ENCODE measurements at regions not wholly inside any gene's neighbourhood (a gene's known extent, or its start where the extent isn't known, plus 50 kb on each side); places are given as distances from the start of the nearest gene placed in this dataset.
"Not testable (repeated sequence)": the region's sequence is repeated elsewhere in the genome, so short reads cannot be mapped to it uniquely, and the experiment has no call there.

- no peak for DNase-seq (ENCODE audit: low spot score)
Observed at GRCh38 chr17:68097161-68097805, 61.7 kb downstream of the KPNA2 start.

DNA sequence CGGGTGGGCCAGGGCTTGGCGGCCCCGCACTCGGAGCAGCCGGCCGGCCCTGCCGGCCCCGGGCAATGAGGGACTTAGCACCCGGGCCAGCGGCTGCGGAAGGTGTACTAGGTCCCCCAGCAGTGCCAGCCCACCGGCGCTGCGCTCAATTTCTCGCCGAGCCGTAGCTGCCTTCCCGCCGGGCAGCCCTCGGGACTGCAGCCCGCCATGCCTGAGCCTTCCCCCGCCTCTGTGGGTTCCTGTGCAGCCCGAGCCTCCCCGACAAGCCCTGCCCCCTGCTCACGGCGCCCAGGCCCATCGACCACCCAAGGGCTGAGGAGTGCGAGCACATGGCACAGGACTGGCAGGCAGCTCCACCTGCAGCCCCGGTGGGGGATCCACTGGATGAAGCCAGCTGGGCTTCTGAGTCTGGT, 63.8 kb downstream of the KPNA2 start:
- DNase-seq (ENCODE audit: low spot score): not testable (repeated sequence)

DNA sequence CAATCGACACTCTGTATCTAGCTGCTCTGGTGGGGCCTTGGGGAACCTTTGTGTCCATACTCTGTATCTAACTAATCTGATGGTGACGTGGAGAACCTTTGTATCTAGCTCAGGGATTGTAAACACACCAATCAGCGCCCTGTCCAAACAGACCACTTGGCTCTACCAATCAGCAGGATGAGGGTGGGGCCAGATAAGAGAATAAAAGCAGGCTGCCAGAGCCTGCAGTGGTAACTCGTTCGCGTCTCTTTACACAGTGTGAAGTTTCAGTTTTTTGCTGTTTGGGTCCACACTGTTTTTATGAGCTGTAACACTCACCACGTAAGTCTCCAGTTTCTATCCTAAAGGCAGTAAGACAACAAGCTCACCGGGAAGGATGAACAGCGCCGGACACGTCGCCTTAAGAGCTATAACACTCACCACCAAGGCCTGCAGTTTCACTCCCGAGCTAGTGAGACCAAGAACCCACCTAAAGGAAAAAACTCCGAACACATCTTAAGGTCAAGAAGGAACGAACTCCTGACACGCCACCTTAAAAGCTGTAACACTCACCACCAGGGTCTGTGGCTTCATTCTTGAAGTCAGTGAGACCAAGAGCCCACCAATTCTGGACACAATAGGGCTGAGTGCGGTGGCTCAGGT, 64.6 kb downstream of the KPNA2 start:
- no peak for DNase-seq (ENCODE audit: low spot score)

GRCh38 chr17:68101075-68101986, 65.8 kb downstream of the KPNA2 start:
- DNase-seq (ENCODE audit: low spot score): peak; percentile 81

DNA sequence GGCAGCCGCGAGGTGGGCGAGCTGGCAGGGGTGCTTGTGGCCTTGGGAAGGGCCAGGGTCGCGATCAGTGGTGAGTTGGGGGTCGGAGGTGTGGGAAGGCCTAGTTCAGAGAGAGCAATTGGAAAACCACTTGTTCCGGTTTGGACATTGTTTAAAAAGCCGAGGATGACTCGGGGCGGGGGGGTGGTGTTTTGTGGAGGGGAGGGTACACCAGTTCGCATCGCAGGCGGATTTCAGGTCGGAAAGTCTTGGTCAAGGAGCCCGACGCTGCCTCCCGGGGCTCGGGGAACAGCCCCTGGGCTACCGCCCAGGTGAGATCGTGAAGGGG, 66.4 kb downstream of the KPNA2 start:
- DNase-seq (ENCODE audit: low spot score): no peak

GRCh38 chr17:68102318-68102758, 66.8 kb downstream of the KPNA2 start:
- no peak for DNase-seq (ENCODE audit: low spot score)

- no peak for DNase-seq (ENCODE audit: low spot score)
Observed at GRCh38 chr17:68103148-68103547, 67.6 kb downstream of the KPNA2 start.

GRCh38 chr17:68106085-68106484, 70.5 kb downstream of the KPNA2 start:
- no peak for DNase-seq (ENCODE audit: low spot score)

- no peak for DNase-seq (ENCODE audit: low spot score)
Observed at GRCh38 chr17:68107373-68107772, 71.8 kb downstream of the KPNA2 start.

DNA sequence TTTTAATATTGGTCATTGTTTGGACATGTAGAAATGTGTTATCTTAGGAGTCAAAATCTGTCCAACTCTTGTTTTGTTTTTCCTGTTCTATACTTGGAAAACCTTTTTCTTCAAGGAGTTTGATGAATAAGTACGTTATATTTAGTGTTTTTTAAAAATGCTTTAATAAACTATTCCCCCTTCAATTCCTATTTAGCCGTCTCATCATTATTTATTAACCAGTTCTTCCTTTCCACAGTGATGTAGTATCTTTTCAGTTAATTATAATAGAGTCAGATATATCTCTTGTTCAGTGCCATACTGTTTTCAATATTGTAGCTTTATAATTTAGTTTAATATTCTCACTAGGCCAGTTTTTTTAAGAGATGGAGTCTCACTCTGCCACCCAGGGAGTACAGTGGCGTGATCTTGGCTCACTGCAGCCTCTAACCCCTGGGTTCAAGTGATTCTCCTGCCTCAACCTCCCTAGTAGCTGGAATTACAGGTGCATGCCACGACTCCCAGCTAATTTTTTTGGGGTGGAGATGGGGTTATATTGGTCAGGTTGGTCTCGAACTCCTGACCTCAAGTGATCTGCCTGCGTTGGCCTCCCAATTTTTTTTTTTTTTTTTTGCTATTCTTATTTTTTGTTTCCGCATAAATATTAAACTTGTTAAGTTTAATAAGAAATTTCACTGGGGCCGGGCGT, 72.9 kb downstream of the KPNA2 start:
- no peak for DNase-seq (ENCODE audit: low spot score)

GRCh38 chr17:68109404-68109803, 73.9 kb downstream of the KPNA2 start:
- not testable (repeated sequence) for DNase-seq (ENCODE audit: low spot score)

DNA sequence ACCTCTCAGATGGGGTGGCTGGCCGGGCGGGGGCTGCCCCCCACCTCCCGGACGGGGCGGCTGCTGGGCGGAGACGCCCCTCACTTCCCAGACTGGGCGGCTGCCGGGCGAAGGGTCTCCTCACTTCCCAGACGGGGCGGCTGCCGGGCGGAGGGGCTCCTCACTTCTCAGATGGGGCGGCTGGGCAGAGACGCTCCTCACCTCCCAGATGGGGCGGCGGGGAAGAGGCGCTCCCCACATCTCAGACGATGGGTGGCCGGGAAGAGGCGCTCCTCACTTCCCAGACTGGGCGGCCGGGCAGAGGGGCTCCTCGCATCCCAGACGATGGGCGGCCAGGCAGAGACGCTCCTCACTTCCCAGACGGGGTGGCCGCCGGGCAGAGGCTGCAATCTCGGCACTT, 80.7 kb downstream of the KPNA2 start:
- not testable (repeated sequence) for DNase-seq (ENCODE audit: low spot score)

DNA sequence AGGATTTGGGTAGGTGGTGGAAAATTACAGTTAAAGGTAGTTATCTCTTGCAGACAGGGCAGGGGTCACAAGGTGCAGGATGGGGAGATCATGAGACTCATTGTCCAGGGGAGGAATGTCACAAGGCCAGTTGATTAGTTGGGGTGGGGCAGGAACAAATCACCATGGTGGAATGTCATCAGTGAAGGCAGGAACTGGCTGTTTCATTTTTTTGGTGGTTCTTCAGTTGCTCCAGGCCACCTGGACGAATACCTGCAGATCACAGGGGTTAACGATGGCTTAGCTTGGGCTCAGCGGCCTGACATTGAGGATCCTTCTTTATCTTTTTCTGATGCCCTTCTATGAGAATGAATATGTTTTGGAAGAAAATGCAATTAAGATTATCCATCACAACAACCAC, 87.1 kb downstream of the KPNA2 start:
- DNase-seq (ENCODE audit: low spot score): no peak

GRCh38 chr17:68125111-68125870, 89.8 kb downstream of the KPNA2 start:
- no peak for DNase-seq (ENCODE audit: low spot score)

DNA sequence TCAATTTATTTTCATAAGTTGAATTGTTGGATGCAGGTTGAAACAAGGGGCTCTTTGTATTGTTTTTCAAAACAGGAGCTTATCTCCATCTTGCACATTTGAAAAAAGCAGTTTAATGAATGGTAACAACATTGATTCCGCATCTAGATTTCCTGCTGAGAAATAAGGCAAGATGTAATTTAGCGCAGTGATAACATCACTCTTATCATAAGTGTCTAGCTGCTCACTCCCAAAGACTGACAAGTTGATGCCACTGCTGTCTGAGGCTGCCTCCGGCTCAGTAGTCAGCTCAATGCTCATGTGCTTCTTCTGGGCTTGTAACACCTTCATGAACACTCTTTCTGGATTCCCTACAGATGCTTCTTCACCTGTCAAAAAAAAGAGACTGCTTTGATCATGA, 92.4 kb downstream of the KPNA2 start:
- DNase-seq (ENCODE audit: low spot score): no peak

GRCh38 chr17:68131456-68131855, 95.9 kb downstream of the KPNA2 start:
- no peak for DNase-seq (ENCODE audit: low spot score)

GRCh38 chr17:68133346-68134045, 98.0 kb downstream of the KPNA2 start:
- no peak for DNase-seq (ENCODE audit: low spot score)

GRCh38 chr17:68134046-68134637, 98.6 kb downstream of the KPNA2 start:
- DNase-seq (ENCODE audit: low spot score): no peak

DNA sequence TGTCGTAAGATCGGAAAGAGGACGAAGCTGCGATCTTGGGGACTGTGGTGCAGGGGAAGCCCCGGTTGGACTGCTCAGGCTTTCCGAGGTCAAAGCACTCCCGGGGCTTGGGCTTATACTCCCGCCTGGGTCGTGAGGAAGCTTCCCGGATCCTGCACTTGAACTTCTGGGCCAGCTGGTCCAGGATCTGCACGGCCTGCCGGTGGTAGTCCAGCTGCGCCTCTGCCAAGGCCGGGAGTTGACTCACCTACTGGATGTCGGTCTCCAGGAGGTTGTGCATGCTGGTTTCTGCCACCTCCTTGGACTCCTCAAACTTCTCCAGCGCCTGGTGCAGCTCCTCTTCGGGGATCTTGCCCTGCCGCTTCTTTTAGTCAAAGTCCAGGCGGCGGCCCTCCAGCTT, 99.2 kb downstream of the KPNA2 start:
- no peak for DNase-seq (ENCODE audit: low spot score)

DNA sequence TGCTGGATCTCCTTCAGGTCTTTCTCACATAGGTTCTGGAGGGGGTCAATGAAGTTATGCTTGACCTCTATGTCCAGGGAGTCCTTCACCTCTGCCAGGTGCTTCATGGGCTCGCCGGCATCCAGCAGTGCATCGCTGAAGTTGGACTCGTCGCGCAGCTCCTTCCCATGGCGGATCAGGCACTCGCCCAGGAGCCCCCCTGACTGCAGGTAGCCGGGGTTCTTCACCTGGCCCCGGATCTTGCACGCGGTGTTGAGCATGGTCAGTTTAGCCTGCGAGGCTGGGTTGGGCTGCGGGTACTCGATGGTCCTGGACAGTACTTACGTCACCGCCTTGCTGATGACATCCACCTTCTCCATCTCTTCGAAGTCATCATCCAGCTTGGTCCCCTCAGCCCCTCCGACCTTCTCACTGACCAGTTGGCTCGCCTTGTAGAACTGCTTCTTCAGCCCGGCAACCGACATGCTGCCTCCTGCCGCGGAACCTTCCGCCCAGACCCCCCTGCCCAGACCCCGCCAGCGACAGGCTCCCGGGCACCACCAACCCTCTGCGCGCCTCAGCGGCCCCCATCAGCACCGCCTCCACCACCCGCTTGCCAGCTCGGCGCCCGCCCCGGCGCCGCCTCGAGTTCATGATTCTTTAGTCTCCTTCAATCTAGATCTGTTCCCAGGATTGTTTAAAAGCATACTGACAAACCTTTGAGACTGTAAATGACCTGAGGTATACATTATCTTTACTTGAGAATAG, 99.8 kb downstream of the KPNA2 start:
- DNase-seq (ENCODE audit: low spot score): no peak
